Neuronal stem cell (in vitro differentiated cells): ENCODE measurements at regions not wholly inside any gene's neighbourhood (a gene's known extent, or its start where the extent isn't known, plus 50 kb on each side); places are given as distances from the start of the nearest gene placed in this dataset.
A peak's percentile ranks its signal among the peaks of the same experiment; 100 is the strongest.
"Not testable (repeated sequence)": the region's sequence is repeated elsewhere in the genome, so short reads cannot be mapped to it uniquely, and the experiment has no call there.

Source experiments
- DNase-seq: peaks from one replicate; pipeline ENCODE4 v3.0.0-alpha.2; 2013; ENCODE audit warnings: low spot score
- H2AFZ ChIP-seq: one replicate; pipeline ENCODE4 v1.6.1; 2013; ENCODE audit warnings: mild to moderate bottlenecking, low read length, inconsistent platforms
- H2AK5ac ChIP-seq: 2 replicates; pipeline ENCODE4 v1.6.1; 2013; ENCODE audit warnings: low read depth, mild to moderate bottlenecking, inconsistent platforms, low read length, moderate library complexity, mixed read lengths
- H2BK120ac ChIP-seq: 2 replicates; pipeline ENCODE4 v1.6.1; 2013; ENCODE audit warnings: low read depth, mild to moderate bottlenecking, inconsistent platforms, low read length, moderate library complexity, mixed read lengths
- H2BK12ac ChIP-seq: one replicate; pipeline ENCODE4 v1.6.1; 2013; ENCODE audit warnings: low read length, inconsistent platforms
- H2BK15ac ChIP-seq: 2 replicates; pipeline ENCODE4 v1.6.1; 2013; ENCODE audit warnings: mild to moderate bottlenecking, low read length, inconsistent platforms, mixed read lengths
- H2BK5ac ChIP-seq: one replicate; pipeline ENCODE4 v1.6.1; 2013; ENCODE audit warnings: inconsistent platforms, mild to moderate bottlenecking, low read length, moderate library complexity
- H3K14ac ChIP-seq: one replicate; pipeline ENCODE4 v1.6.1; 2013; ENCODE audit warnings: low read length, inconsistent platforms
- H3K18ac ChIP-seq: 2 replicates; pipeline ENCODE4 v1.6.1; 2013; ENCODE audit warnings: low read length, inconsistent platforms
- H3K23ac ChIP-seq: 2 replicates; pipeline ENCODE4 v1.6.1; 2013; ENCODE audit warnings: low read depth, mild to moderate bottlenecking, mixed read lengths, low read length, inconsistent platforms; ENCODE audit not compliant: poor library complexity
- H3K27ac ChIP-seq: replicated peaks from 3 replicates; pipeline ENCODE4 v1.5.1; 2013; ENCODE audit warnings: low read length, inconsistent platforms
- H3K27me3 ChIP-seq, 3 experiments: 2 replicates each; pipeline ENCODE4 v1.6.1; 2013; ENCODE audit warnings: low read length in 3 of 3, mild to moderate bottlenecking in 2 of 3, inconsistent platforms in 1 of 3, low read depth in 1 of 3, mixed read lengths in 1 of 3, moderate library complexity in 1 of 3; ENCODE audit not compliant: control insufficient read depth in 3 of 3, insufficient read depth in 3 of 3
- H3K36me3 ChIP-seq, 2 donors: replicated peaks in 1 of 2; 2 replicates each; pipeline ENCODE4 v1.6.1; 2013; ENCODE audit warnings: low read length in 2 of 2; ENCODE audit not compliant: control insufficient read depth in 2 of 2, insufficient read depth in 2 of 2
- H3K4ac ChIP-seq: 2 replicates; pipeline ENCODE4 v1.6.1; 2013; ENCODE audit warnings: inconsistent platforms, mild to moderate bottlenecking, low read length, moderate library complexity
- H3K4me1 ChIP-seq, 2 donors: 1 replicate in 1 of 2; 2 replicates in 1 of 2; pipeline ENCODE4 v1.6.1; 2013; ENCODE audit warnings: low read length in 2 of 2, low read depth in 1 of 2; ENCODE audit not compliant: control insufficient read depth in 2 of 2, insufficient read depth in 1 of 2
- H3K4me2 ChIP-seq: one replicate; pipeline ENCODE4 v1.6.1; 2013; ENCODE audit warnings: mild to moderate bottlenecking, low read length, inconsistent platforms; ENCODE audit not compliant: insufficient read depth, poor library complexity, severe bottlenecking
- H3K4me3 ChIP-seq, 2 donors: 2 replicates each; pipeline ENCODE4 v1.5.1; 2013; ENCODE audit warnings: low read length in 2 of 2, mild to moderate bottlenecking in 2 of 2, inconsistent platforms in 1 of 2, moderate library complexity in 1 of 2
- H3K79me1 ChIP-seq: one replicate; pipeline ENCODE4 v1.6.1; 2013; ENCODE audit warnings: low read depth, mild to moderate bottlenecking, inconsistent platforms, low read length, moderate library complexity
- H3K9ac ChIP-seq: one replicate; pipeline ENCODE4 v1.6.1; 2013; ENCODE audit warnings: mild to moderate bottlenecking, low read depth, low read length, inconsistent platforms; ENCODE audit not compliant: poor library complexity
- H3K9me3 ChIP-seq, 2 donors: replicated peaks in 1 of 2; 2 replicates each; pipeline versions ENCODE3 to v1.6.1; 2013; ENCODE audit warnings: low read length in 2 of 2, mild to moderate bottlenecking in 2 of 2, inconsistent platforms in 1 of 2, low read depth in 1 of 2, mixed read lengths in 1 of 2, moderate library complexity in 1 of 2; ENCODE audit not compliant: control insufficient read depth in 2 of 2, insufficient read depth in 1 of 2
- H4K8ac ChIP-seq: one replicate; pipeline ENCODE4 v1.6.1; 2013; ENCODE audit warnings: low read depth, mild to moderate bottlenecking, inconsistent platforms, low read length, moderate library complexity
- H4K91ac ChIP-seq: one replicate; pipeline ENCODE4 v1.6.1; 2013; ENCODE audit warnings: low read length, low read depth, mild to moderate bottlenecking, inconsistent platforms; ENCODE audit not compliant: poor library complexity
- WGBS, 2 donors: extraction: QIAGEN DNeasy Blood & Tissue Kit; methylation state at CpG; one replicate each; pipeline ENCODE4 v1.1.7; 2013; ENCODE audit warnings: missing lambda C conversion rate in 2 of 2, mixed read lengths in 1 of 2; ENCODE audit not compliant: insufficient read length in 2 of 2, insufficient replicate concordance in 1 of 2; ENCODE audit errors: extremely low coverage in 2 of 2; 5-methylcytosine and 5-hydroxymethylcytosine counted together

GRCh38 chr7:85274454-85274853, 87.6 kb upstream of the SEMA3D start:
- DNase-seq: no peak
- Histone ChIP-seq H3K9ac (no peak overlapping the region), H3K4ac (no peak overlapping the region), H2AFZ (peak overlapping the region; percentile 74), H3K79me1 (no peaks in the 10 kb centered on the region), H3K14ac (no peak overlapping the region), H3K23ac (no peak overlapping the region), H4K91ac (no peak overlapping the region), H3K18ac (no peak overlapping the region), H2BK12ac (no peak overlapping the region), H3K9me3 (no peaks in the 10 kb centered on the region), H3K27me3 (no peaks in the 10 kb centered on the region), H3K27ac (no peak overlapping the region), H2BK120ac (no peak overlapping the region), H3K4me2 (no peak overlapping the region), H3K36me3 (no peaks in the 10 kb centered on the region), H2BK15ac (no peak overlapping the region), H3K4me3 (no peak overlapping the region), H4K8ac (no peak overlapping the region), H2BK5ac (no peak overlapping the region), H2AK5ac (no peak overlapping the region), H3K4me1 (no peaks in the 10 kb centered on the region)
- no CpG with 5 or more reads among the region's 1 CpG for WGBS, 2 donors

GRCh38 chr7:85262891-85263290, 76.0 kb upstream of the SEMA3D start:
- H3K79me1 ChIP-seq: no peaks in the 10 kb centered on the region
- H4K8ac ChIP-seq: no peak overlapping the region
- H3K18ac ChIP-seq: no peak overlapping the region
- H2AFZ ChIP-seq: no peak overlapping the region
- H3K9me3 ChIP-seq: no peaks in the 10 kb centered on the region
- no peak overlapping the region for H3K4ac ChIP-seq
- H2BK120ac ChIP-seq: no peak overlapping the region
- H2BK5ac ChIP-seq: no peak overlapping the region
- no peak overlapping the region for H3K23ac ChIP-seq
- H3K27me3 ChIP-seq: no peaks in the 10 kb centered on the region
- no peak overlapping the region for H3K4me3 ChIP-seq
- no peak overlapping the region for H2BK15ac ChIP-seq
- no peak for DNase-seq
- no peaks in the 10 kb centered on the region for H3K36me3 ChIP-seq
- no peak overlapping the region for H3K14ac ChIP-seq
- H3K27ac ChIP-seq: no peak overlapping the region
- H3K4me2 ChIP-seq: no peak overlapping the region
- no CpG with 5 or more reads among the region's 6 CpGs for WGBS, 2 donors
- peaks cover 0 to 7% of the 10 kb centered on the region in 2 donors for H3K4me1 ChIP-seq
- H4K91ac ChIP-seq: no peak overlapping the region
- no peak overlapping the region for H3K9ac ChIP-seq
- no peak overlapping the region for H2BK12ac ChIP-seq
- H2AK5ac ChIP-seq: no peak overlapping the region

GRCh38 chr7:85261336-85261735, 74.5 kb upstream of the SEMA3D start:
- WGBS, 2 donors: no CpG with 5 or more reads among the region's 2 CpGs
- Histone ChIP-seq H3K4me3 (no peak overlapping the region), H3K9ac (no peak overlapping the region), H2AFZ (no peak overlapping the region), H4K8ac (no peak overlapping the region), H3K4me1 (peaks cover 0 to 7% of the 10 kb centered on the region in 2 donors), H3K14ac (no peak overlapping the region), H2BK12ac (no peak overlapping the region), H3K36me3 (no peaks in the 10 kb centered on the region), H4K91ac (no peak overlapping the region), H3K27ac (no peak overlapping the region), H3K27me3 (no peaks in the 10 kb centered on the region), H2AK5ac (no peak overlapping the region), H3K4me2 (no peak overlapping the region), H2BK120ac (no peak overlapping the region), H3K4ac (no peak overlapping the region), H3K9me3 (no peaks in the 10 kb centered on the region), H3K18ac (no peak overlapping the region), H2BK5ac (no peak overlapping the region), H3K79me1 (no peaks in the 10 kb centered on the region), H2BK15ac (no peak overlapping the region), H3K23ac (no peak overlapping the region)
- DNase-seq: no peak

- not testable (repeated sequence) for H3K36me3 ChIP-seq, H2AK5ac ChIP-seq, H2AFZ ChIP-seq, H2BK5ac ChIP-seq, H3K79me1 ChIP-seq, H4K8ac ChIP-seq, H3K27ac ChIP-seq, H3K9me3 ChIP-seq, H3K23ac ChIP-seq, H3K9ac ChIP-seq, H2BK120ac ChIP-seq, H3K4ac ChIP-seq, H2BK15ac ChIP-seq, H3K18ac ChIP-seq, H3K14ac ChIP-seq, H2BK12ac ChIP-seq, H3K4me1 ChIP-seq, H3K4me3 ChIP-seq, H4K91ac ChIP-seq, DNase-seq, H3K27me3 ChIP-seq, H3K4me2 ChIP-seq
- no CpG with 5 or more reads among the region's 19 CpGs for WGBS, 2 donors
Measured at GRCh38 chr7:85249787-85250186, 62.9 kb upstream of the SEMA3D start.
